ENCODE measurements at regions not wholly inside any gene's neighbourhood (a gene's known extent, or its start where the extent isn't known, plus 50 kb on each side); places are given as distances from the start of the nearest gene placed in this dataset.

DNA sequence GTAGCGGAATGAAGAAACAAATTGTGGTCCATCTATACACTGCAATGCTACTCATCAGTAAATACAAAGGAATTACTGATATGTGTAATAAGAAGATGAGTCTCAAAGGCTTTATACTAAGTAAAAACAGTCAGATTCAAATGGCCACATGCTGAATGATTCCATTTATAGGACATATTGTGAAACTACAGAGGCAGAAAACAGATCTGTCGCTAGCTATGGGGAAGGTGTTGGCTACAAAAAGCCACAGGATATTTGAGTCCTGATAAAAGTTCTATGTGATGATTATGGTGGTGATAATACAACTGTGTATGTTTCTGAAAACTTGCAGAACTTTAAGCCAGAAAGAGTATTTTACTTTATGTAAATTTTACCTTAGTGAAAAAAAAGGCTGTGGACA, 313.2 kb downstream of the HDGFL1 start:
- Histone ChIP-seq H3K27ac (no peak overlapping the region), H3K27me3 (no peaks in the 10 kb centered on the region), H3K4me3 (no peak overlapping the region), H3K4me1 (peaks cover 0 to 34% (median 24%) of the 10 kb centered on the region in 4 donors), H3K36me3 (no peaks in the 10 kb centered on the region), H3K9me3 (no peaks in the 10 kb centered on the region)
- no peak for DNase-seq
- TF ChIP-seq POLR2A (IDR thresholded peaks at IDR 0.05): no peak
- no peak for TF ChIP-seq POLR2AphosphoS5 (IDR thresholded peaks at IDR 0.05)
- TF ChIP-seq, protein P1, sequence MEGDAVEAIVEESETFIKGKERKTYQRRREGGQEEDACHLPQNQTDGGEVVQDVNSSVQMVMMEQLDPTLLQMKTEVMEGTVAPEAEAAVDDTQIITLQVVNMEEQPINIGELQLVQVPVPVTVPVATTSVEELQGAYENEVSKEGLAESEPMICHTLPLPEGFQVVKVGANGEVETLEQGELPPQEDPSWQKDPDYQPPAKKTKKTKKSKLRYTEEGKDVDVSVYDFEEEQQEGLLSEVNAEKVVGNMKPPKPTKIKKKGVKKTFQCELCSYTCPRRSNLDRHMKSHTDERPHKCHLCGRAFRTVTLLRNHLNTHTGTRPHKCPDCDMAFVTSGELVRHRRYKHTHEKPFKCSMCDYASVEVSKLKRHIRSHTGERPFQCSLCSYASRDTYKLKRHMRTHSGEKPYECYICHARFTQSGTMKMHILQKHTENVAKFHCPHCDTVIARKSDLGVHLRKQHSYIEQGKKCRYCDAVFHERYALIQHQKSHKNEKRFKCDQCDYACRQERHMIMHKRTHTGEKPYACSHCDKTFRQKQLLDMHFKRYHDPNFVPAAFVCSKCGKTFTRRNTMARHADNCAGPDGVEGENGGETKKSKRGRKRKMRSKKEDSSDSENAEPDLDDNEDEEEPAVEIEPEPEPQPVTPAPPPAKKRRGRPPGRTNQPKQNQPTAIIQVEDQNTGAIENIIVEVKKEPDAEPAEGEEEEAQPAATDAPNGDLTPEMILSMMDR (IDR thresholded peaks at IDR 0.05): no peak
- no peak for TF ChIP-seq EP300 (IDR thresholded peaks at IDR 0.05)
- intact Hi-C loops (cut with DNase I): no loop called here
- WGBS, 2 donors: 84 to 92% methylated on average over 2 of the region's 2 CpGs

DNA sequence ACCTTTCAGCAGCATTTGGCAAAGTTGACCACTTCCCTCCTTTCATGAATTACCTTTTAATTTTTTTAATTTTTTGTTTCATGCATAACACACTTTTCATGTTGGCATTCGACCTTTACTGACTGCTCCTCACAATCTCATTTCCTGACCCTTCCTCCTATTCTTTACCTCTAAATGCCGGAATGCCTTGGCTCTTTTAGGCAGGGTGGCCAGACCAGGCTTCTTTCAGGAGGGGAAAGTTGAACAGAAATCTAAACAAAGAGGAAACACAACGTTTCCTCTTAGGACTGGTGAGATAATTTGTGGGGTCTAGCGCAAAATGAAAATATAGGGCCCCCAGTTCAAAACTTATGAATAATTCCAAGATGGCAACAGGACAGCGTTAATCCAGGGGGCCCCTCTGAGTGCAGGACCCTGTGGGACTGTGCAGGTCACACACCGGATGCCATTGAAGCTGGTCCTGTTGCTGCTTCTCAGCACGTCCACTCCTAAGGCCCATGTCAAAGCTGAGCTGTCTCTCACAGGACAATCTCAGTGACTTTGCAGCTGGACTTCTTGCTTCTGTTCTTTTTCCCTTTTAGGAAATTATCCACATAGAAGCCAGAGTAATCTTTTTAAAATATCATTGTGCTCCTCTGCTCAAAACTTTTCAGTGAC, 313.8 kb downstream of the HDGFL1 start:
- Histone ChIP-seq H3K9me3 (no peaks in the 10 kb centered on the region), H3K27ac (no peak overlapping the region), H3K4me1 (peaks cover 0 to 31% (median 19%) of the 10 kb centered on the region in 4 donors), H3K36me3 (no peaks in the 10 kb centered on the region), H3K27me3 (no peaks in the 10 kb centered on the region), H3K4me3 (no peak overlapping the region)
- 65 to 77% methylated on average over 7 of the region's 7 CpGs for WGBS, 2 donors
- intact Hi-C loops (cut with DNase I): no loop called here
- TF ChIP-seq, protein P1 (IDR thresholded peaks at IDR 0.05): no peak
- TF ChIP-seq EP300 (IDR thresholded peaks at IDR 0.05): no peak
- TF ChIP-seq POLR2A (IDR thresholded peaks at IDR 0.05): no peak
- no peak for TF ChIP-seq POLR2AphosphoS5 (IDR thresholded peaks at IDR 0.05)
- DNase-seq: no peak

DNA sequence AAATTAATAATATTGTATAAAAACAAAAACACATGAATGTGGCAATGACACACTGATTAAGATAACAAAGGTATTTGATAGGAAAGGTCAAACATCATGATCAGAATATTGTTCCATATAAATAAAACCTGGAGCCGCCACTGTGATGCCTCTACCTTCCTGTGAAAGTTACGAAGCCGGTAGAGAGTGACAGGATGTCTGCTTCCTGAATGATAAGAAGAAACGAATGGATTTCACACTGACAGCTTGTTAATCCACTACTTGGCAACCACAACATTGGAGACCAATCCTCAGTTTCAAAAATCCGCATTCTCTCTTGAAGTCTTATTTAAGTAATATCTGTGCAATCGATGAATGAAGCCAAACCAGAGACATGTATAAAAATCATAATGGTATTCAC, 315.1 kb downstream of the HDGFL1 start:
- no peak overlapping the region for H3K27ac ChIP-seq
- no peak overlapping the region for H3K4me3 ChIP-seq
- H3K36me3 ChIP-seq: no peaks in the 10 kb centered on the region
- DNase-seq: no peak
- peaks cover 0 to 32% (median 20%) of the 10 kb centered on the region in 4 donors for H3K4me1 ChIP-seq
- WGBS, 2 donors: 57 to 80% methylated on average over 6 of the region's 6 CpGs
- no peaks in the 10 kb centered on the region for H3K9me3 ChIP-seq
- TF ChIP-seq POLR2AphosphoS5 (IDR thresholded peaks at IDR 0.05) (no peak), EP300 (IDR thresholded peaks at IDR 0.05) (no peak), POLR2A (IDR thresholded peaks at IDR 0.05) (no peak)
- TF ChIP-seq, protein P1 (IDR thresholded peaks at IDR 0.05): no peak
- intact Hi-C loops (cut with DNase I): no loop called here
- no peaks in the 10 kb centered on the region for H3K27me3 ChIP-seq

GRCh38 chr6:22886650-22887581, 317.6 kb downstream of the HDGFL1 start:
- Histone ChIP-seq H3K27ac (no peak overlapping the region), H3K27me3 (no peaks in the 10 kb centered on the region), H3K4me1 (peaks cover 0 to 14% (median 4%) of the 10 kb centered on the region in 4 donors), H3K9me3 (no peaks in the 10 kb centered on the region), H3K4me3 (no peak overlapping the region), H3K36me3 (no peaks in the 10 kb centered on the region)
- 54 to 75% methylated on average over 10 of the region's 10 CpGs for whole genome bisulfite sequencing, 2 donors
- no peak for TF ChIP-seq POLR2AphosphoS5 (IDR thresholded peaks at IDR 0.05)
- TF ChIP-seq POLR2A (IDR thresholded peaks at IDR 0.05): no peak
- TF ChIP-seq, protein P1 (IDR thresholded peaks at IDR 0.05): no peak
- no peak for TF ChIP-seq EP300 (IDR thresholded peaks at IDR 0.05)
- intact Hi-C loops (cut with DNase I): no loop called here
- DNase-seq: no peak

Data from sigmoid colon (tissue), 6 donors.